AG09309 (cell line): ENCODE measurements at regions not wholly inside any gene's neighbourhood (a gene's known extent, or its start where the extent isn't known, plus 50 kb on each side); places are given as distances from the start of the nearest gene placed in this dataset.
"Not testable (repeated sequence)": the region's sequence is repeated elsewhere in the genome, so short reads cannot be mapped to it uniquely, and the experiment has no call there.

Experiments
- DNase-seq: peaks from one replicate; pipeline ENCODE4 v3.0.0-alpha.2; 2010; ENCODE audit warnings: low read depth
- H3K4me3 ChIP-seq: 2 replicates; pipeline ENCODE4 v1.5.1; 2011; ENCODE audit warnings: mild to moderate bottlenecking, low read depth, low read length, moderate library complexity; ENCODE audit not compliant: control insufficient read depth
- TF ChIP-seq, protein P1 (sequence below): IDR thresholded peaks from 2 replicates; pipeline ENCODE4 v1.5.1; 2011; ENCODE audit warnings: mild to moderate bottlenecking, low read depth, low read length, inconsistent platforms; ENCODE audit not compliant: insufficient read depth, control insufficient read depth; ENCODE audit errors: missing control alignments

GRCh38 chr15:20388161-20388560 lies 153.4 kb downstream of the GOLGA6L6 start:
- H3K4me3 ChIP-seq, DNase-seq: not testable (repeated sequence)

DNA sequence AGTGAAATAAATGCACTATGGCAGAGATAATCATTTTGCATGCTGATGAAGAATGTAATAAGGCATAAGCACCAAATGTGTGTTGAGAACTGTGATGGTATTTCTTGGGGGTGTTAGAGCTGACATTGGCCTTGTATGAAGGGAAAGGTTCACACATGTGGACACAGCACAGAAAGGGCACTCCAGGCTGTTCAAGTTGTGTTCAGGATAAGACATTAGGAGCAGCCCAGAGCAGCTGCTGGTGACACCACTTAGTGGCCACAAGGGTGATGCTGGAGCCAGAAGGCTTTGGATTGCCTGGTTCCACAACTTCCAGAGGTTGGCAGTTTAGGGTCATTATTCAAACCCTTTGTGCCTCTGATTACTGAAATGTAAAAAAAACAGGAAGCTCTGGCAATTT lies 155.4 kb downstream of the GOLGA6L6 start:
- no peak for DNase-seq
- no peak overlapping the region for H3K4me3 ChIP-seq
- TF ChIP-seq, protein P1, sequence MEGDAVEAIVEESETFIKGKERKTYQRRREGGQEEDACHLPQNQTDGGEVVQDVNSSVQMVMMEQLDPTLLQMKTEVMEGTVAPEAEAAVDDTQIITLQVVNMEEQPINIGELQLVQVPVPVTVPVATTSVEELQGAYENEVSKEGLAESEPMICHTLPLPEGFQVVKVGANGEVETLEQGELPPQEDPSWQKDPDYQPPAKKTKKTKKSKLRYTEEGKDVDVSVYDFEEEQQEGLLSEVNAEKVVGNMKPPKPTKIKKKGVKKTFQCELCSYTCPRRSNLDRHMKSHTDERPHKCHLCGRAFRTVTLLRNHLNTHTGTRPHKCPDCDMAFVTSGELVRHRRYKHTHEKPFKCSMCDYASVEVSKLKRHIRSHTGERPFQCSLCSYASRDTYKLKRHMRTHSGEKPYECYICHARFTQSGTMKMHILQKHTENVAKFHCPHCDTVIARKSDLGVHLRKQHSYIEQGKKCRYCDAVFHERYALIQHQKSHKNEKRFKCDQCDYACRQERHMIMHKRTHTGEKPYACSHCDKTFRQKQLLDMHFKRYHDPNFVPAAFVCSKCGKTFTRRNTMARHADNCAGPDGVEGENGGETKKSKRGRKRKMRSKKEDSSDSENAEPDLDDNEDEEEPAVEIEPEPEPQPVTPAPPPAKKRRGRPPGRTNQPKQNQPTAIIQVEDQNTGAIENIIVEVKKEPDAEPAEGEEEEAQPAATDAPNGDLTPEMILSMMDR: no peak

DNA sequence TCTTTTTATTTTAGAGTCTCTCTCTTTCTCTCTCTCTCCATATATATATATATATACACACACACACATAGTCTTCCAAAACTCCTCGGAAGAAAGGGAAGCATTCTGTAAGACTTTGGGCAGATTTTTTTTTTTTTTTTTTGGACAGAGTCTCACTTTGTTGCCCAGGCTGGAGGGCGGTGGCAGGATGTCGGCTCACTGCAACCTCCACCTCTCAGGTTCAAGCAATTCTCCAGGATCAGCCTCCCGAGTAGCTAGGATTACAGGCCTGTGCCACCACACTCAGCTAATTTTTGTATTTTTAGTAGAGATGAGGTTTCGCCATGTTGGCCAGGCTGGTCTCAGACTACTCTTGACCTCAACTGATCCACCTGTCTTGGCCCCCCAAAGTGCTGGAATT lies 161.4 kb downstream of the GOLGA6L6 start:
- not testable (repeated sequence) for H3K4me3 ChIP-seq

GRCh38 chr15:20376872-20377271 lies 164.7 kb downstream of the GOLGA6L6 start:
- no peak overlapping the region for H3K4me3 ChIP-seq
- DNase-seq: no peak
- TF ChIP-seq, protein P1: no peak

More for the DNA sequence above, 161.4 kb downstream of the GOLGA6L6 start:
- not testable (repeated sequence) for DNase-seq

DNA sequence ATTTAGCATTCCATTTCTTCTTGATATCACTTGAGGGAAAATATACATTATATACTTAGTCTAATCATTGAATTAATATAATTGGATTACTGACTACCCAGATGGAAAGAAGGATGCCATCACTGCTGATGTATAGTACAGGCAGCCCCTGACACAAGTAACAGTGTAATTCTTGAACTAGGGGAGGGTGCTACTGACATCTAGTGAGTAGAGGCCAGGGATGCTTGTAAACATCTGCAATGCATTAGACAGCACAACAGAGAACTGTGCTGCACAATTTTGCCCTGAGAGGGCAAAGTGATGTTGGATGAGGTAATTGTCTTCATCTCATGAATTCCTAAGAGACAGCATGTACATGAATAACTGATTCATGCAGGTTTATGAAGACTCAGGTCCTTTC lies 169.2 kb downstream of the GOLGA6L6 start:
- not testable (repeated sequence) for DNase-seq, H3K4me3 ChIP-seq

GRCh38 chr15:20369500-20369899 lies 172.1 kb downstream of the GOLGA6L6 start:
- no peak for DNase-seq
- H3K4me3 ChIP-seq: no peak overlapping the region
- TF ChIP-seq, protein P1: no peak

- TF ChIP-seq, protein P1: no peak
- no peak overlapping the region for H3K4me3 ChIP-seq
- no peak for DNase-seq
Measured at GRCh38 chr15:20368974-20369373, 172.6 kb downstream of the GOLGA6L6 start.

GRCh38 chr15:20367093-20367492 lies 174.5 kb downstream of the GOLGA6L6 start:
- H3K4me3 ChIP-seq: no peak overlapping the region
- no peak for DNase-seq
- TF ChIP-seq, protein P1: no peak

DNA sequence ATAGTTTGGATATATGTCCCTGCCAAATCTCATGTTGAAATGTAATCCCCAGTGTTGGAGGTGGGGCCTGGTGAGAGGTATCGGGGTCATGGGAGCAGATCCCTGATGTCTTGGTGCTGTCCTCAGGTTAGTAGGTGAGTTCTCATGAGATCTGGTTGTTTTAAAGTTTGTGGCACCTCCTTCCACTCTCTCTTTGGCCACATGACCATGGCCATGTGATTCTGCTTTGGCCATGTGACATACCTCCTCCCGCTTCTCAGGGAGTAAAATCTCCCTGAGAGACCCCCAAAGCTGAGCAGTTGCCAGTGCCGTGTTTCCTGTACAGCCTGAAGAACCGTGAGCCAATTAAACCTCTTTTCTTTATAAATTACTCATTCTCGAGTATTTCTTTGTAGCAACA lies 178.0 kb downstream of the GOLGA6L6 start:
- DNase-seq, H3K4me3 ChIP-seq: not testable (repeated sequence)
